Esophagus muscularis mucosa (tissue), 4 donors: ENCODE measurements at regions not wholly inside any gene's neighbourhood (a gene's known extent, or its start where the extent isn't known, plus 50 kb on each side); places are given as distances from the start of the nearest gene placed in this dataset.

Experiments used
- EP300 ChIP-seq: sonication (generic); formaldehyde crosslinking; IDR thresholded peaks from one replicate; pipeline ENCODE4 v1.6.1; 2017; ENCODE audit warnings: antibody characterized with exemption
- POLR2A ChIP-seq: fragments of 450-650 bp; IDR thresholded peaks from one replicate; pipeline ENCODE4 v1.6.1; 2017; ENCODE audit warnings: antibody characterized with exemption, moderate library complexity, mild to moderate bottlenecking, low read depth
- POLR2AphosphoS5 ChIP-seq, 2 donors: sonication (generic); formaldehyde crosslinking; IDR thresholded peaks; one replicate each; pipeline ENCODE4 v1.6.1; 2017; ENCODE audit warnings: antibody characterized with exemption in 2 of 2
- TF ChIP-seq, protein P1 (sequence below), 3 experiments: fragments of 200-600 bp in 2 of 3; fragments of 450-650 bp in 1 of 3; sonication (generic) in 2 of 3; IDR thresholded peaks; one replicate each; pipeline ENCODE4 v1.5.1; 2017 to 2019; ENCODE audit warnings: antibody characterized with exemption in 3 of 3, mild to moderate bottlenecking in 2 of 3, moderate library complexity in 1 of 3

GRCh38 chr6:73927421-73927820, 231.4 kb downstream of the CD109 start:
- TF ChIP-seq, protein P1, sequence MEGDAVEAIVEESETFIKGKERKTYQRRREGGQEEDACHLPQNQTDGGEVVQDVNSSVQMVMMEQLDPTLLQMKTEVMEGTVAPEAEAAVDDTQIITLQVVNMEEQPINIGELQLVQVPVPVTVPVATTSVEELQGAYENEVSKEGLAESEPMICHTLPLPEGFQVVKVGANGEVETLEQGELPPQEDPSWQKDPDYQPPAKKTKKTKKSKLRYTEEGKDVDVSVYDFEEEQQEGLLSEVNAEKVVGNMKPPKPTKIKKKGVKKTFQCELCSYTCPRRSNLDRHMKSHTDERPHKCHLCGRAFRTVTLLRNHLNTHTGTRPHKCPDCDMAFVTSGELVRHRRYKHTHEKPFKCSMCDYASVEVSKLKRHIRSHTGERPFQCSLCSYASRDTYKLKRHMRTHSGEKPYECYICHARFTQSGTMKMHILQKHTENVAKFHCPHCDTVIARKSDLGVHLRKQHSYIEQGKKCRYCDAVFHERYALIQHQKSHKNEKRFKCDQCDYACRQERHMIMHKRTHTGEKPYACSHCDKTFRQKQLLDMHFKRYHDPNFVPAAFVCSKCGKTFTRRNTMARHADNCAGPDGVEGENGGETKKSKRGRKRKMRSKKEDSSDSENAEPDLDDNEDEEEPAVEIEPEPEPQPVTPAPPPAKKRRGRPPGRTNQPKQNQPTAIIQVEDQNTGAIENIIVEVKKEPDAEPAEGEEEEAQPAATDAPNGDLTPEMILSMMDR (IDR thresholded peaks at IDR 0.05) = no peak
- TF ChIP-seq POLR2AphosphoS5 (IDR thresholded peaks at IDR 0.05) (no peak), POLR2A (no peak), EP300 (no peak)
